ENCODE measurements at regions not wholly inside any gene's neighbourhood (a gene's known extent, or its start where the extent isn't known, plus 50 kb on each side); places are given as distances from the start of the nearest gene placed in this dataset.

GRCh38 chr20:50280851-50281655 is 90.4 kb downstream of the CEBPB start:
- Histone ChIP-seq H3K27ac (ENCODE audit: low read depth, low read length) (no peak overlapping the region), H3K27me3 (ENCODE audit: control insufficient read depth in 1 of 2, insufficient read depth in 2 of 2, low read length in 2 of 2) (no peaks in the 10 kb centered on the region), H3K4me1 (ENCODE audit: control insufficient read depth in 1 of 2, insufficient read depth in 2 of 2, low read length in 2 of 2) (peaks cover 41 to 49% of the 10 kb centered on the region in 2 donors), H3K9ac (ENCODE audit: low read depth in 1 of 2, low read length in 2 of 2) (no peak overlapping the region), H3K4me3 (ENCODE audit: low read depth in 1 of 2, low read length in 2 of 2) (no peak overlapping the region), H3K9me3 (ENCODE audit: control insufficient read depth in 1 of 2, low read length in 2 of 2) (no peaks in the 10 kb centered on the region), H3K36me3 (ENCODE audit: control insufficient read depth in 1 of 2, insufficient read depth in 2 of 2, low read length in 2 of 2) (no peaks in the 10 kb centered on the region)

- Histone ChIP-seq H3K9ac (ENCODE audit: low read depth in 1 of 2, low read length in 2 of 2) (no peak overlapping the region), H3K27ac (ENCODE audit: low read depth, low read length) (no peak overlapping the region), H3K36me3 (ENCODE audit: control insufficient read depth in 1 of 2, insufficient read depth in 2 of 2, low read length in 2 of 2) (no peaks in the 10 kb centered on the region), H3K9me3 (ENCODE audit: control insufficient read depth in 1 of 2, low read length in 2 of 2) (no peaks in the 10 kb centered on the region), H3K27me3 (ENCODE audit: control insufficient read depth in 1 of 2, insufficient read depth in 2 of 2, low read length in 2 of 2) (no peaks in the 10 kb centered on the region), H3K4me1 (ENCODE audit: control insufficient read depth in 1 of 2, insufficient read depth in 2 of 2, low read length in 2 of 2) (peaks cover 37 to 40% of the 10 kb centered on the region in 2 donors), H3K4me3 (ENCODE audit: low read depth in 1 of 2, low read length in 2 of 2) (no peak overlapping the region)
Observed at GRCh38 chr20:50281831-50282591, 91.4 kb downstream of the CEBPB start.

GRCh38 chr20:50282592-50283241 is 92.1 kb downstream of the CEBPB start:
- Histone ChIP-seq H3K27ac (ENCODE audit: low read depth, low read length) (no peak overlapping the region), H3K4me1 (ENCODE audit: control insufficient read depth in 1 of 2, insufficient read depth in 2 of 2, low read length in 2 of 2) (peaks cover 32 to 34% of the 10 kb centered on the region in 2 donors), H3K9ac (ENCODE audit: low read depth in 1 of 2, low read length in 2 of 2) (no peak overlapping the region)

GRCh38 chr20:50283370-50283769 is 92.7 kb downstream of the CEBPB start:
- Histone ChIP-seq H3K27ac (ENCODE audit: low read depth, low read length) (no peak overlapping the region), H3K4me3 (ENCODE audit: low read depth in 1 of 2, low read length in 2 of 2) (no peak overlapping the region), H3K9me3 (ENCODE audit: control insufficient read depth in 1 of 2, low read length in 2 of 2) (no peaks in the 10 kb centered on the region), H3K27me3 (ENCODE audit: control insufficient read depth in 1 of 2, insufficient read depth in 2 of 2, low read length in 2 of 2) (no peaks in the 10 kb centered on the region), H3K36me3 (ENCODE audit: control insufficient read depth in 1 of 2, insufficient read depth in 2 of 2, low read length in 2 of 2) (no peaks in the 10 kb centered on the region), H3K9ac (ENCODE audit: low read depth in 1 of 2, low read length in 2 of 2) (no peak overlapping the region), H3K4me1 (ENCODE audit: control insufficient read depth in 1 of 2, insufficient read depth in 2 of 2, low read length in 2 of 2) (peaks cover 28 to 32% of the 10 kb centered on the region in 2 donors)

More at GRCh38 chr20:50282592-50283241, 92.1 kb downstream of the CEBPB start:
- Histone ChIP-seq H3K27me3 (ENCODE audit: control insufficient read depth in 1 of 2, insufficient read depth in 2 of 2, low read length in 2 of 2) (no peaks in the 10 kb centered on the region), H3K4me3 (ENCODE audit: low read depth in 1 of 2, low read length in 2 of 2) (no peak overlapping the region), H3K9me3 (ENCODE audit: control insufficient read depth in 1 of 2, low read length in 2 of 2) (no peaks in the 10 kb centered on the region), H3K36me3 (ENCODE audit: control insufficient read depth in 1 of 2, insufficient read depth in 2 of 2, low read length in 2 of 2) (no peaks in the 10 kb centered on the region)

- no peak overlapping the region for H3K9ac ChIP-seq (ENCODE audit: low read depth in 1 of 2, low read length in 2 of 2)
Observed at GRCh38 chr20:50283922-50284810, 93.5 kb downstream of the CEBPB start.

GRCh38 chr20:50284811-50285375 is 94.3 kb downstream of the CEBPB start:
- no peak overlapping the region for H3K4me3 ChIP-seq (ENCODE audit: low read depth in 1 of 2, low read length in 2 of 2)
- H3K9me3 ChIP-seq (ENCODE audit: control insufficient read depth in 1 of 2, low read length in 2 of 2): no peaks in the 10 kb centered on the region
- H3K27ac ChIP-seq (ENCODE audit: low read depth, low read length): peak overlapping the region; percentile 58
- H3K27me3 ChIP-seq (ENCODE audit: control insufficient read depth in 1 of 2, insufficient read depth in 2 of 2, low read length in 2 of 2): no peaks in the 10 kb centered on the region
- H3K36me3 ChIP-seq (ENCODE audit: control insufficient read depth in 1 of 2, insufficient read depth in 2 of 2, low read length in 2 of 2): no peaks in the 10 kb centered on the region
- peaks cover 20 to 23% of the 10 kb centered on the region in 2 donors for H3K4me1 ChIP-seq (ENCODE audit: control insufficient read depth in 1 of 2, insufficient read depth in 2 of 2, low read length in 2 of 2)
- peak overlapping the region in 1 of 2 donors; percentile 15 for H3K9ac ChIP-seq (ENCODE audit: low read depth in 1 of 2, low read length in 2 of 2)

More at GRCh38 chr20:50283922-50284810, 93.5 kb downstream of the CEBPB start:
- H3K27me3 ChIP-seq (ENCODE audit: control insufficient read depth in 1 of 2, insufficient read depth in 2 of 2, low read length in 2 of 2): no peaks in the 10 kb centered on the region
- peak overlapping the region; percentile 58 for H3K27ac ChIP-seq (ENCODE audit: low read depth, low read length)
- no peaks in the 10 kb centered on the region for H3K9me3 ChIP-seq (ENCODE audit: control insufficient read depth in 1 of 2, low read length in 2 of 2)
- H3K36me3 ChIP-seq (ENCODE audit: control insufficient read depth in 1 of 2, insufficient read depth in 2 of 2, low read length in 2 of 2): no peaks in the 10 kb centered on the region
- H3K4me3 ChIP-seq (ENCODE audit: low read depth in 1 of 2, low read length in 2 of 2): no peak overlapping the region
- peaks cover 21 to 25% of the 10 kb centered on the region in 2 donors for H3K4me1 ChIP-seq (ENCODE audit: control insufficient read depth in 1 of 2, insufficient read depth in 2 of 2, low read length in 2 of 2)

GRCh38 chr20:50285376-50286173 is 94.9 kb downstream of the CEBPB start:
- Histone ChIP-seq H3K27ac (ENCODE audit: low read depth, low read length) (peak overlapping the region; percentile 58), H3K4me1 (ENCODE audit: control insufficient read depth in 1 of 2, insufficient read depth in 2 of 2, low read length in 2 of 2) (peaks cover 20 to 23% of the 10 kb centered on the region in 2 donors), H3K4me3 (ENCODE audit: low read depth in 1 of 2, low read length in 2 of 2) (no peak overlapping the region), H3K9ac (ENCODE audit: low read depth in 1 of 2, low read length in 2 of 2) (no peak overlapping the region), H3K36me3 (ENCODE audit: control insufficient read depth in 1 of 2, insufficient read depth in 2 of 2, low read length in 2 of 2) (no peaks in the 10 kb centered on the region), H3K27me3 (ENCODE audit: control insufficient read depth in 1 of 2, insufficient read depth in 2 of 2, low read length in 2 of 2) (no peaks in the 10 kb centered on the region), H3K9me3 (ENCODE audit: control insufficient read depth in 1 of 2, low read length in 2 of 2) (no peaks in the 10 kb centered on the region)

GRCh38 chr20:50286174-50286511 is 95.5 kb downstream of the CEBPB start:
- Histone ChIP-seq H3K36me3 (ENCODE audit: control insufficient read depth in 1 of 2, insufficient read depth in 2 of 2, low read length in 2 of 2) (no peaks in the 10 kb centered on the region), H3K27me3 (ENCODE audit: control insufficient read depth in 1 of 2, insufficient read depth in 2 of 2, low read length in 2 of 2) (no peaks in the 10 kb centered on the region), H3K27ac (ENCODE audit: low read depth, low read length) (peak overlapping the region; percentile 33), H3K9ac (ENCODE audit: low read depth in 1 of 2, low read length in 2 of 2) (peak overlapping the region in 1 of 2 donors; percentile 26), H3K4me1 (ENCODE audit: control insufficient read depth in 1 of 2, insufficient read depth in 2 of 2, low read length in 2 of 2) (peaks cover 20 to 23% of the 10 kb centered on the region in 2 donors), H3K4me3 (ENCODE audit: low read depth in 1 of 2, low read length in 2 of 2) (no peak overlapping the region), H3K9me3 (ENCODE audit: control insufficient read depth in 1 of 2, low read length in 2 of 2) (no peaks in the 10 kb centered on the region)

- peaks cover 20 to 23% of the 10 kb centered on the region in 2 donors for H3K4me1 ChIP-seq (ENCODE audit: control insufficient read depth in 1 of 2, insufficient read depth in 2 of 2, low read length in 2 of 2)
- H3K9ac ChIP-seq (ENCODE audit: low read depth in 1 of 2, low read length in 2 of 2): no peak overlapping the region
- peak overlapping the region; percentile 33 for H3K27ac ChIP-seq (ENCODE audit: low read depth, low read length)
Observed at GRCh38 chr20:50286609-50287008, 96.0 kb downstream of the CEBPB start.

More at GRCh38 chr20:50286609-50287008, 96.0 kb downstream of the CEBPB start:
- H3K36me3 ChIP-seq (ENCODE audit: control insufficient read depth in 1 of 2, insufficient read depth in 2 of 2, low read length in 2 of 2): no peaks in the 10 kb centered on the region
- no peaks in the 10 kb centered on the region for H3K27me3 ChIP-seq (ENCODE audit: control insufficient read depth in 1 of 2, insufficient read depth in 2 of 2, low read length in 2 of 2)
- no peaks in the 10 kb centered on the region for H3K9me3 ChIP-seq (ENCODE audit: control insufficient read depth in 1 of 2, low read length in 2 of 2)
- H3K4me3 ChIP-seq (ENCODE audit: low read depth in 1 of 2, low read length in 2 of 2): no peak overlapping the region

All from duodenal mucosa (tissue), 2 donors.